K562 (cell line): ENCODE measurements at regions not wholly inside any gene's neighbourhood (a gene's known extent, or its start where the extent isn't known, plus 50 kb on each side); places are given as distances from the start of the nearest gene placed in this dataset.
A peak's percentile ranks its signal among the peaks of the same experiment; 100 is the strongest.
"Not testable (repeated sequence)": the region's sequence is repeated elsewhere in the genome, so short reads cannot be mapped to it uniquely, and the experiment has no call there.

Experiments used
- ATAC-seq: fragments of 200-7000 bp; cut with Tn5 transposase; 3 replicates; pipeline ENCODE4 v1.9.1; 2020; ENCODE audit warnings: moderate library complexity
- BruUV-seq: library from RNA; stranded (reverse); fragments of 400-500 nt; replicated peaks from 2 replicates; lab custom pipeline; 2021; lab: Mats Ljungman, UMichigan
- CTCF ChIA-PET: fragments of 300-600 bp; formaldehyde crosslinking; extraction: SDS; loops from one replicate; lab custom pipeline; 2021; ENCODE audit warnings: low intra/inter-chr PET ratio; lab: Yijun Ruan, JAX
- POLR2A ChIA-PET: fragments of 300-600, 350-650 bp; sonication (Branson Sonifier 250); formaldehyde crosslinking; extraction: SDS; loops from one replicate; lab custom pipeline; 2021; ENCODE audit warnings: antibody characterized with exemption, inconsistent platforms; lab: Yijun Ruan, JAX
- DNase-seq, 4 experiments: peaks; one replicate each; pipeline versions ENCODE4 v3.0.0 to v3.0.0-alpha.2; 2011 to 2018; ENCODE audit warnings: low spot score in 3 of 4, mixed read lengths in 3 of 4; ENCODE audit errors: extremely low read depth in 1 of 4
- FAIRE-seq: peaks from 2 replicates; lab custom pipeline; 2011; peaks lifted over from hg19 to GRCh38; lab: Jason Lieb, UNC
- H2AFZ ChIP-seq: 2 replicates; pipeline ENCODE4 v1.6.0; 2011; ENCODE audit warnings: low read depth, low read length, control low read depth, inconsistent platforms
- H3K27ac ChIP-seq: fragments of 200-600 bp; 3 replicates; pipeline ENCODE4 v1.8.0; 2011; ENCODE audit warnings: low read depth, mild to moderate bottlenecking, control low read depth, inconsistent platforms, low read length, moderate library complexity, mixed read lengths; ENCODE audit errors: extremely low read depth
- H3K27me3 ChIP-seq, 2 experiments: fragments of 300-600 bp in 1 of 2; 2 replicates in 1 of 2; 3 replicates in 1 of 2; pipeline versions ENCODE4 v1.6.0 to v1.8.0; 2011; ENCODE audit warnings: inconsistent platforms in 2 of 2, low read length in 2 of 2, mild to moderate bottlenecking in 1 of 2, mixed read lengths in 1 of 2, moderate library complexity in 1 of 2; ENCODE audit not compliant: control insufficient read depth in 2 of 2, insufficient read depth in 2 of 2
- H3K36me3 ChIP-seq: fragments of 300-600 bp; 3 replicates; pipeline ENCODE4 v1.8.0; 2011; ENCODE audit warnings: mild to moderate bottlenecking, low read length, inconsistent platforms; ENCODE audit not compliant: control insufficient read depth, insufficient read depth
- H3K4me1 ChIP-seq, 2 experiments: fragments of 200-600 bp in 1 of 2; replicated peaks in 1 of 2; 2 replicates in 1 of 2; 3 replicates in 1 of 2; pipeline versions ENCODE4 v1.5.1 to v1.8.0; 2011; ENCODE audit warnings: inconsistent platforms in 2 of 2, low read length in 2 of 2, mild to moderate bottlenecking in 1 of 2, mixed read lengths in 1 of 2, moderate library complexity in 1 of 2; ENCODE audit not compliant: control insufficient read depth in 2 of 2, insufficient read depth in 2 of 2
- H3K4me2 ChIP-seq: 2 replicates; pipeline ENCODE4 v1.6.1; 2011; ENCODE audit warnings: low read length, control low read depth, inconsistent platforms, mixed read lengths; ENCODE audit not compliant: insufficient read depth
- H3K4me3 ChIP-seq: fragments of 200-600 bp; sonication (generic), shearing (Covaris generic); 2 replicates; pipeline ENCODE4 v1.5.1; 2016; ENCODE audit warnings: control low read depth, inconsistent platforms
- H3K79me2 ChIP-seq: fragments of 200-600 bp; 3 replicates; pipeline ENCODE4 v1.8.0; 2011; ENCODE audit warnings: low read length, inconsistent platforms; ENCODE audit not compliant: control insufficient read depth, insufficient read depth
- H3K9ac ChIP-seq, 2 experiments: 2 replicates each; pipeline versions ENCODE4 v1.6.0 to v1.6.1; 2011; ENCODE audit warnings: low read depth in 2 of 2, low read length in 2 of 2, control low read depth in 1 of 2, inconsistent platforms in 1 of 2, mild to moderate bottlenecking in 1 of 2, mixed read lengths in 1 of 2; ENCODE audit not compliant: insufficient read depth in 1 of 2
- H3K9me1 ChIP-seq: one replicate; pipeline ENCODE4 v1.6.0; 2011; ENCODE audit warnings: inconsistent platforms, mild to moderate bottlenecking, low read length, moderate library complexity; ENCODE audit not compliant: control insufficient read depth, insufficient read depth
- H3K9me3 ChIP-seq: replicated peaks from 2 replicates; pipeline ENCODE4 v1.5.1; 2011; ENCODE audit warnings: low read depth, low read length, inconsistent platforms; ENCODE audit not compliant: control insufficient read depth, insufficient read depth
- H4K20me1 ChIP-seq: replicated peaks from 2 replicates; pipeline ENCODE4 v1.6.1; 2011; ENCODE audit warnings: low read length, inconsistent platforms, mixed read lengths; ENCODE audit not compliant: control insufficient read depth, insufficient read depth
- C11orf30 ChIP-seq: fragments of 450-650 bp; IDR thresholded peaks from 2 replicates; pipeline ENCODE4 v1.6.1; 2016; ENCODE audit warnings: low read depth, mild to moderate bottlenecking
- FOSL1 ChIP-seq: fragments of 200-800 bp; sonication (Bioruptor generic); conservative IDR thresholded peaks from 2 replicates; pipeline ENCODE4 v1.6.1; 2016; ENCODE audit warnings: missing genetic modification characterization, missing compliant biosample characterization
- GTF2A2 ChIP-seq: IDR thresholded peaks from 2 replicates; pipeline ENCODE4 v1.6.1; 2016; ENCODE audit warnings: mild to moderate bottlenecking, missing genetic modification characterization, missing compliant biosample characterization
- POLR2G ChIP-seq: fragments of 200-400 bp; formaldehyde crosslinking; IDR thresholded peaks from 2 replicates; pipeline ENCODE4 v1.6.1; 2017; ENCODE audit warnings: low read depth, mild to moderate bottlenecking, antibody characterized with exemption, low read length, moderate library complexity
- POLR2H ChIP-seq: IDR thresholded peaks from 2 replicates; pipeline ENCODE4 v1.6.1; 2016; ENCODE audit warnings: missing genetic modification characterization, low read depth, mild to moderate bottlenecking, control low read depth, missing compliant biosample characterization, moderate library complexity
- RBFOX2 ChIP-seq: fragments of 200-400 bp; formaldehyde crosslinking; IDR thresholded peaks from 2 replicates; pipeline ENCODE4 v1.6.1; 2017; ENCODE audit warnings: low read depth, mild to moderate bottlenecking, low read length, moderate library complexity
- ZNF316 ChIP-seq: fragments of 450-650 bp; IDR thresholded peaks from 2 replicates; pipeline ENCODE4 v1.6.1; 2016
- WGBS: fragments of 100-300 bp; shearing (Covaris generic); methylation state at CpG from one replicate; pipeline ENCODE4 v1.1.6; 2016; ENCODE audit warnings: low coverage, mixed read lengths; ENCODE audit not compliant: insufficient coverage; ENCODE audit errors: missing lambda C conversion rate; 5-methylcytosine and 5-hydroxymethylcytosine counted together
- in situ Hi-C: fragments of 300-500 bp; cut with MboI; formaldehyde crosslinking; loops from 4 replicates; pipeline ENCODE4 v1.15.0; 2018; ENCODE audit warnings: inconsistent platforms, mixed read lengths
- intact Hi-C: fragments of 100-400 bp; cut with micrococcal nuclease; formaldehyde crosslinking; loops from 2 replicates; pipeline ENCODE4 v1.14.2; 2022

DNA sequence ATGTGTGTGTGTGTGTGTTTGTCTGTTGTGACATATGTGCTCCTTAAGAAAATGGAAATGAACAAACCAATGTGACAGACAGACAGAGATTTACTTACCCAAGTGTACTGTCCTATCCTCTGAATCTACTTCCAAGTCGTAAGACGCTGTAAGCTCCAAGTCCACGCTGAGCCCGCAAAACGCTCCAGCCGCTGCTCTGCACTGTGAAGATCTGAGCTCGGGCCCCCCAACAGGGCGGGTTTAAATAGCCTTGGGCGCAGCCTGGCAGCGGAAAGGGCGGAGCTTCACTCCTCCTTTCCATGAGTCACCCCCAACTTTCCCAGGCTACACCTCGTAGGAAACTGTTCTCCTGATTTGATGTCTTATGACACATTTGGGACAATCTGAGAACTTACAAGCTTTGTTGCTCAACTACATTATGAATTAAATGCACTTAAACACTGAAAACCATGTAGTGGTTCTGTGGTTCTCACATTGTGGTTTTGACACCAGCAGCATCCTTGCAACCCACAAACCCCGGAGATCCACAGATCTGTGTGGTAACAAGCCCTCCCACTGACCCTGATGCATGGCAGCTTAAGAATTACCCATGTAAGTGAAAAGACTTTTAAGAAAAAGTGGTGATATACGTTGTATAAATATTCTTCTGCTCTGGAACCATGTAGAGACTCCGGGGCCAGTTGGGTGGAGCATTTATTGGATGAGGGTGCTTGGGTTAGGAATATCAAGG, 735.6 kb upstream of the DEFB115 start:
- not testable (repeated sequence) for FAIRE-seq

DNA sequence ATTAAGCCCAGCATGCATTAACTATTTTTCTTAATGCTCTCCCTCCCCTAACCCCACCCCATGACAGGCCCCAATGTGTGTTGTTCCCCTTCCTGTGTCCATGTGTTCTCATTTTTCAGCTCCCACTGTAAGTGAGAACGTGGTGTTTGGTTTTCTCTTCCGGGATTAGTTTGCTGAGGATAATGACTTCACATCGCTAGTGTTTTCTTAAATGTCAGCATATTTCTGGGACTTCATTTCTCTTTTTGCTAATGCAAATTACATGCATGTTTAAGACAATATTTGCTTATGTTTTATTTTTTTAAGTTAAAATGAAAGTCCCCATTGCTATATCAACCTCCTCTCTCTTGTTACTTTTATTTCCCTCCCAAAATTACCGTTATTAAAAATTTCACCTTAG, 733.3 kb upstream of the DEFB115 start:
- H3K4me1 ChIP-seq, H3K4me3 ChIP-seq, FAIRE-seq, CTCF ChIA-PET, H3K36me3 ChIP-seq, ATAC-seq, H4K20me1 ChIP-seq, H3K27ac ChIP-seq, H3K9ac ChIP-seq, POLR2A ChIA-PET, H3K9me1 ChIP-seq, H2AFZ ChIP-seq, H3K4me2 ChIP-seq, H3K79me2 ChIP-seq, H3K9me3 ChIP-seq, DNase-seq, BruUV-seq: not testable (repeated sequence)
- in situ Hi-C loops = loop anchor here (25.0 kb wide), 1 partner anchor 162 kb away; no protein-coding TSS in a partner anchor
- TF ChIP-seq C11orf30 = peak; percentile 28; the same call in 1 of the 2 replicates
- TF ChIP-seq ZNF316 = peak; percentile 58
- intact Hi-C loops = loop anchor here (10.0 kb wide), 1 partner anchor 51 kb away; no protein-coding TSS in a partner anchor
- 0% methylated on average over 4 of the region's 4 CpGs for WGBS
- H3K27me3 ChIP-seq = peaks cover 2 to 11% of the 10 kb centered on the region in 2 experiments; a peak in 1 of 5 replicates

More for the DNA sequence above, 735.6 kb upstream of the DEFB115 start:
- H4K20me1 ChIP-seq, POLR2A ChIA-PET, H3K79me2 ChIP-seq, H3K4me2 ChIP-seq, H2AFZ ChIP-seq, H3K4me1 ChIP-seq, BruUV-seq, H3K9ac ChIP-seq, H3K9me3 ChIP-seq, H3K27ac ChIP-seq, DNase-seq, H3K36me3 ChIP-seq: not testable (repeated sequence)
- intact Hi-C loops = loop anchor here (10.0 kb wide), 1 partner anchor 53 kb away; no protein-coding TSS in a partner anchor
- peak; percentile 75 for ATAC-seq
- peaks cover 2 to 16% of the 10 kb centered on the region in 2 experiments; a peak in 2 of 5 replicates for H3K27me3 ChIP-seq
- WGBS = 1% methylated on average over 13 of the region's 15 CpGs
- TF ChIP-seq POLR2H (tag) = peak; percentile 86
- TF ChIP-seq POLR2G = peak; percentile 45; the same call in 1 of the 2 replicates
- peak; percentile 75 for TF ChIP-seq GTF2A2 (tag)
- 0 out of 2 replicates have a peak, but pooled peaks have one; percentile 38 for TF ChIP-seq FOSL1
- TF ChIP-seq RBFOX2 = peak; percentile 34; the same call in 1 of the 2 replicates
- TF ChIP-seq, all 486 proteins: peak for 5; not testable (repeated sequence) for 481
- CTCF ChIA-PET, H3K9me1 ChIP-seq, H3K4me3 ChIP-seq: not testable (repeated sequence)
- in situ Hi-C loops = loop anchor here (25.0 kb wide), 1 partner anchor 160 kb away; no protein-coding TSS in a partner anchor

DNA sequence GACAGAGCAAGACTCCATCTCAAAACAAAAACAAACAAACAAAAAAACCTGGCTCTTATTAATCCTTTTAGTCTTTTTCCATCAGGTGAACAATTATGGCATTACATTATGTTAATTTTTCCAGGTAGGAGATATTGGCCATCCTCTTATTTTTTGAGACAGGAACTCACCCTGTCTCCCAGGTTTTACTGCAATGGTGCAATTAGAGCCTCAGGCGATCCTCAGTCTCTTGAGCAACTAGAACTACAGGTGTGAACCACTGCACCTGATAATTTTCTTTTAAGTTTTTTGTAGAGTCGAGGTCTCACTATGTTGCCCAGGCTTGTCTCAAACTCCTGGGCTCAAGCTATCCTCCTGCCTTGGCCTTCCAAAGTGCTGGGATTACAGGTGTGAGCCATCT, 732.7 kb upstream of the DEFB115 start:
- H2AFZ ChIP-seq, H3K27me3 ChIP-seq, H3K27ac ChIP-seq, DNase-seq, POLR2A ChIA-PET, H3K9ac ChIP-seq, H3K4me3 ChIP-seq, H3K79me2 ChIP-seq, H3K36me3 ChIP-seq, H3K4me2 ChIP-seq, CTCF ChIA-PET, H3K9me1 ChIP-seq, H3K9me3 ChIP-seq, H3K4me1 ChIP-seq, FAIRE-seq, ATAC-seq, H4K20me1 ChIP-seq, BruUV-seq: not testable (repeated sequence)
- intact Hi-C loops = loop anchor here (10.0 kb wide), 1 partner anchor 50 kb away; no protein-coding TSS in a partner anchor
- in situ Hi-C loops = loop anchor here (25.0 kb wide), 1 partner anchor 162 kb away; no protein-coding TSS in a partner anchor
- WGBS = 3% methylated on average over 2 of the region's 2 CpGs
